Stimulated activated CD4-positive, alpha-beta T cell treated with anti-CD3 and anti-CD28 coated beads, TNF-alpha, amount 100 ng/mL, for 1 hour (primary cell): ENCODE measurements at regions not wholly inside any gene's neighbourhood (a gene's known extent, or its start where the extent isn't known, plus 50 kb on each side); places are given as distances from the start of the nearest gene placed in this dataset.
"Not testable (repeated sequence)": the region's sequence is repeated elsewhere in the genome, so short reads cannot be mapped to it uniquely, and the experiment has no call there.

Experiments used
- DNase-seq, 3 donors: peaks; one replicate each; pipeline ENCODE4 v3.0.0-alpha.2; 2020; ENCODE audit warnings: low read depth in 3 of 3, low spot score in 1 of 3

DNA sequence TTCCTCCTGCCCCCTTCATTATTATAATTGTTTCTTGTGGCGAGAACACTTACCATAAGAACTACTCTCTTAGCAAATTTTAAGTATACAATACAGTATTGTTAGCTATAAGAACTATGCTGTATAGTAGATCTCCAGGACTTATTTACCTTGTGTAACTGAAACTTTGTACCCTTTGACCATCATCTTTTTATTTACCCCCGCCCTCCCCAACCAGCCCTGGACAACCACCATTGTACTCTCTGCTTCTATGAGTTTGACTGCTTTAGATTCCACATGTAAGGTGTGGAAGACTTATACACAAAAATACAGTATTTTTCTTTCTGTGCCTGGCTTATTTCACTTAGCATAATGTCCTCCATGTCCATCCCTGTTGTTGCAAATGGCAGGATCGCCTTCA is 161.1 kb downstream of the PHF8 start:
- no peak for DNase-seq

DNA sequence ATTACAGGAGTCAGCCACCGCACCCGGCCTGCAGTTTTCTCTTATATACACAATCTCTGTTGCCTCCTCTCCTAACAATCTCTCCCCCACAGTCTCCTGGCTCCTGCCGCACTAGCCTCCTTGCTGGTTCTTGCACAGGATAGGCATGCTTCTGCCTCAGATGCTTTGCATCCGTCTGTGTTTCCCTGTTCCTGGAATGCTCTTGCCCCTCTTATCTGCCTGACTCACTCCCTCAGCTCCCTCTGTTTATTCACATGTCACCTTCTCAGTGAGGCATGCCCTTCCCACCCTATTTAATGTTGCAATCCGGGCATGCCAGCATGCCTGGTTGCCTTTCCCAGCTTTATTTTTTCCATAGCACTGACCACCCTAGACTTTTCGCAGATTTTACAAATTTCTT is 161.9 kb downstream of the PHF8 start:
- DNase-seq: no peak

DNA sequence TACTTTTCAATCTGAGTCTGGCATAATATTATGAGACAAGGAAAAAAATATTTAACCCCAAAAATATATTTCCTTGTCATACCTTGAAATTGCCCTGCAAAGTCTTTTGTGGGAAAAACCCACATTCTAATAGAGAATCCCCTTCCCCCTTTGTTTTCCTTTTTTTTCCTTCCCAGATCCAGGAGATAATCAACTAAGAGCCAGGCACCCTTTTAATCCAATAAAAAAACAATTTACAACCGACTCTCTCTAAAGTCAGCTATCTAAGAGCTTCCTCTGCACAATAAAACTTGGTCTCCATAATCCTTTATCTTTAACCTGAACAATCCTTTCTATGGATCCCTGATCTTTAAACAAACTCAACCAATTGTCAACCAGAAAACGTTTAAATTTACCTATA is 163.5 kb downstream of the PHF8 start:
- not testable (repeated sequence) for DNase-seq

DNA sequence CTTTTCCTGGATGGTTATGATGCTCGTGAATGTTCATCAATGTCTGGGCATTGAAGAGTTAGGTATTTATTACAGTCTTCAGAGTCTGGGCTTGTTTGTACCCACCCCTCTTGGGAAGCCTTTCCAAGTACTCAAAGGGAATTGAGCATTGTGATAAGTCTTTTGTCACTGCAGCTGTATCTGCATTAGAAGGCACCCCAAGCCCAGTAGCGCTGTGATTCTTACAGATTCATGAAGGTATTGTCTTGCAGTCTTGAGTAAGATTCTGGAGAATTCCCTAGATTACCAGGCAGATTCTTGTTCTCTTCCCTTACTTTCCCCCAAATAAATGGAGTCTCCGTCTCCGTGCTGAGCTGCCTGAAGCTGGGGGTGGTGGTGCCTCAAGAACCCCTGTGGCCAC is 173.4 kb upstream of the HUWE1 start:
- DNase-seq: no peak

DNA sequence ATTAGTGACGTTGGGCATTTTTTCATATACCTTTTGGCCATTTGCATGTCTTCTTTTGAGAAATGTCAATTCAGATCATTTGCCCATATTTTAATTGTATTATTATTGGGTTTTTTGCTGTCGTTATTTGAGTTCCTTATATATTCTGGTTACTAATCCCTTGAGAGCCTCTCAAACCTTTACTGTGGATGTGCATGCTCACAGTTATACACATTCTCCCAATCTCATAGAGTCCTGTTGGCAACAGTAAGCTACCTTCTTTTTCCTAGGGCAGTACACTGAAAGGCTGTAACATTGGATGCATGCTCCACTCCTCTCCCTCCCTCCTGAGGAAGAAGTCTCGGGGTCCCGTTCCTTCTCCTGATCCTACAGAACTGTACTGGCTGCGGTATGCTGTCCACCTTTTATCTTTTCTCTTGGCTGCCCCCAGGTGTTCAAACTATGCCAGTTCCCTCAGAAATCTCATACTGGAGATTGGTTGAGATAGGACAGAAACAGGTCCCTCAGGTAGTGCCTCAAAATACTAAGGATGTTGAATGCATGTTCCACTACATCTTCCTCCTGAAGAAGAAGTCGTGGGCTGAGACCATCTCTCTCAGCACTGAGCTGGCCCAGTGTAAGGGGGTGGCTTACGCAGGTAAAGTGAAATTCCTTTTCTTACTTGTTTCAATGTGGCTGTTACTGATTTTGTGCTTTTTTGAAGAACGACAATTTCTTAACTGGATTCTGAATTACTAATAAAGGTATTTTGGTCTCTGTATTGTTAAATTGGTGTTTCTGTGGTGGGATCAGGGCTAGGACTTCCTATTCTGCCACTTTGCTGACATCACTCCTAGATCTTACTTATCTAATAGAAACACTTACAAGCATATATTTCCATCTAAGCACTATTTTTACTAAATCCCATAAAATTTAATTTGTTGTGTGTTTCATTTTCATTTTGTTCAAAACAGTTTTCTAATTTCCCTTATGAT is 145.4 kb upstream of the HUWE1 start:
- peak; percentile 0 to 16 (median 1) for DNase-seq

DNA sequence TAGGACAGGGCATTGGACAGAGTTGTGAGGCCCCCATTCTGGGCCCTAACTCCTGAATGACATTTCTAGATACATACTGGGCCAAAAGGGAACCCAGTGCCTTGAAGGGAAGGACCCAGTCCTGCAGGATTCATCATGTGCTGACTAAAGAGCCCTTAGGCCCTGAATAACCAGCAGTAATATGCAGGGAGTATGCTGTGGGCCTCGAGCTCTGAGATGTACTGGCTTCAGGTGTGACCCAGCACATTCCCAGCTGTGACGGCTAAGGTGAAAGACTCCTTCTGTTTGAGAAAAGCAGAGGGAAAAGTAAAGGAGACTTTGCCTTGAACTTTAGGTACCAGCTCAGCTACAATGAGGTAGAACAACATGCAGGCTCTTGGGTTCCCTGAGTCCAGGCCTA is 138.2 kb upstream of the HUWE1 start:
- no peak for DNase-seq

DNA sequence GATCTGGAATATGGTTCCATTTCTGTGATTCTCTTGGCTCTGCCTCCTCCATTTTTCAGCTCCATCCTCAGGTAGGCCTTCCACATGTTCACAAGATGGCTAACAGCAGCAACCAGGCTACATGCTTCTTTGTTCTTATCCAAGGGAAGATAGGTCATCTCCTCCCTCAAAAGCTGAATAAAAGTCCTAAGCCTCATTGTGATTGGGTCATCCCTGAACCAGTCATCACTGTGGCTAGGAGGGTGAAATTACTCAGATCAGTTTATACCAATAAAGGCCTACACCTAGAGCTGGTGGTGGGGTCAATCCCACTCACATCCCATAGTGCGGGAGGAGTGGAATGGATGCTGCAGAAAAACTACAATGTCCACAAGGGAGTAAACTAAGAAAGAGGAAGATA is 131.6 kb upstream of the HUWE1 start:
- not testable (repeated sequence) for DNase-seq

GRCh38 chrX:53817548-53817947 is 131.0 kb upstream of the HUWE1 start:
- no peak for DNase-seq

DNA sequence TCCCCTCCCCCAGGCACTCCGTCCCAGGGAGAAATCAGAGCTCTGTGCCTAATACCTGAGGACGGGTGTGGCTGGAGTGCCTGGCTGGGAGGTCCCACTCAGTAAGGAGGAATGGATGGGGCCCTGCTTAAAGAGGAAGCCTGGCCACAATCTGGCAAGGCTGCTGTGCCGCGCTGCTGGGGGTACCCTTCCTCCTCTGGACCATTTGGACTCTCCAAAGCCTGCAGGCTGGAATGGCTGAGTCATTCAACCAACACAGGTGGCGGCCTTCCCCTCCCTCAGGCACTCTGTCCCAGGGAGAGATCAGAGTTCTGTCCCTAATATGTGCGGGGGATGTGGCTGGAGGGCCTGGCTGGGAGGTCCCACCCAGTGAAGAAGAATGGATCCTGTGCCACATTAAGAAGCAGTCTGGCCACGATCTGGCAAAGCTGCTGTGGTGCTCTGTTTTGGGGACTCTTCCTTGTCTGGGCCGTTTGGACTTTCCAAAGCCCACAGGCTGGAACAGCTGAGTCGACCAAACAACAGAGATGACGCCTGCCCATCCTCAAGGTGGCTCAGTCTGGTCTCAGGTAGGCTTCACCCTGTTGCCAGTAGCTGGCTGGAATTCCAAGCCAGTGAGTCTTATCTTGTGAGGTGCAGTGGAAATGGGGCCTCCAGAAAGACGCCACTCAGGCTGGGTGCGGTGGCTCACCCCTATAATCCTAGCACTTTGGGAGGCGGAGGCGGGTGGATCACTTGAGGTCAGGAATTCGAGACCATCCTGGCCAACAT is 127.3 kb upstream of the HUWE1 start:
- DNase-seq: no peak

- DNase-seq: no peak
These were observed 111.8 kb upstream of the HUWE1 start for GRCh38 chrX:53798281-53798680.

GRCh38 chrX:53795576-53795975 is 109.1 kb upstream of the HUWE1 start:
- DNase-seq: no peak

- no peak for DNase-seq
These were observed 107.7 kb upstream of the HUWE1 start for GRCh38 chrX:53794181-53794580.

DNA sequence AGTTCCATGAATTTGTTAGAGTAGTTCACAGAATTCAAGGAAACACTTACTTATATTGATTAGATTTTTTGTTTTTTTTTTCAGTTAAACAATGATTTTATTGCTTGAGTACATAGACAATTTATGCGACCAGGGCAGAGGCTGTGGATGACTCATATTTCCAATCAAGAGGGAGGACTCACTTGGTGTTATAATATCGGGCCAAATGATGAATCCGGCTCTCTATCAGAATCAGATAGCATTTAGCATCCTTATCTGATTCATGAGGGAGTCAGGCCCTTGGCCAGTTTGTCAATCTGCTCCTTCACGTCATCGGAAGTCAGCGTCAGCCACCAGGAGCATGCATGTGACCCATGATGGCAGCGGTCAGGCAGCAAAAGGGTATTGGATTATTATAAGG is 82.3 kb upstream of the HUWE1 start:
- DNase-seq: no peak

- no peak for DNase-seq
These were observed 81.9 kb upstream of the HUWE1 start for GRCh38 chrX:53768451-53768850.

DNA sequence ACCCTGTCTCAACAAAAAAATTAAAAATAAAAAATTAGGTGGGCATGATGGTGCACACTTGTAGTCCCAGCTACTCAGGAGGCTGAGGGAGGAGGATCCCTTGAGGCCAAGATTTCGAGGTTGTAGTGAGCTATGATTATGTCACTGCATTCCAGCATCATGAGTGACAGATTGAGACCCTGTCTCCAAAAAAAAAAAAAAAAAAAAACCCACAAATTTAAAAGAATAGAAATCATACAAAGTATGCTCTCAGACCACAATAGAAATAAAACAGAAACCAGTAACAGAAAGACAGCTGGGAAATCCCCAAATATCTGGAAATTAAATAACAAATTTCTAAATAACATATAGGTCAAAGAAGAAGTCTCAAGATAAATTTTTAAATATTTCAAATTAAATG is 81.0 kb upstream of the HUWE1 start:
- no peak for DNase-seq

DNA sequence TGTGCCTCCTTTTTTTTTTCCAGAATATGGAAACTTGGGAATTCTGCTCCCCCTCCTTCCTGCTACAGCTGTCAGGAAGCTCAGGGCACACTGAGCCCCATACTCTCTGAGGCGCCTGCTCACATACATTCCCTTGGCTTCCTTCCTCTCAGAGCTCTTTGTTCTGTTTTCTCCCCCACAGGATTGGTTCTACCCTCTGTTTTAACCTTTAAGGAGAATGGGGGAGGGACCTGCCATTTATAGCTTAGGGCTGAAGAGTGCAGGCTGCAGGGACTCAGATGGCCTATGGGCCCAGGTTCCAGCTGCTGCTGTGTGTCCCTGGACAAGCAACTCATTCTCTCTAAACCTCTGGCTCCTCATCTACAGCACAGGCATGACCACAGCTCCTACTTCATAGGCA is 70.7 kb upstream of the HUWE1 start:
- DNase-seq: not testable (repeated sequence)

GRCh38 chrX:53746718-53747117 is 60.2 kb upstream of the HUWE1 start:
- no peak for DNase-seq

- DNase-seq: no peak
These were observed 56.7 kb upstream of the HUWE1 start for GRCh38 chrX:53743244-53743643.

- no peak for DNase-seq
These were observed 51.9 kb upstream of the HUWE1 start for GRCh38 chrX:53738370-53738906.
